ENCODE measurements at regions not wholly inside any gene's neighbourhood (a gene's known extent, or its start where the extent isn't known, plus 50 kb on each side); places are given as distances from the start of the nearest gene placed in this dataset.

- no peak for DNase-seq
Observed at GRCh38 chr20:21033817-21034216, 72.3 kb downstream of the LINC00237 start.

GRCh38 chr20:21031666-21032065 lies 74.5 kb downstream of the LINC00237 start:
- DNase-seq, result no peak

GRCh38 chr20:21029341-21029740 lies 76.8 kb downstream of the LINC00237 start:
- no peak for DNase-seq

GRCh38 chr20:21028921-21029320 lies 77.2 kb downstream of the LINC00237 start:
- DNase-seq, result no peak

- DNase-seq, result no peak
Observed at GRCh38 chr20:21028436-21028835, 77.7 kb downstream of the LINC00237 start.

DNA sequence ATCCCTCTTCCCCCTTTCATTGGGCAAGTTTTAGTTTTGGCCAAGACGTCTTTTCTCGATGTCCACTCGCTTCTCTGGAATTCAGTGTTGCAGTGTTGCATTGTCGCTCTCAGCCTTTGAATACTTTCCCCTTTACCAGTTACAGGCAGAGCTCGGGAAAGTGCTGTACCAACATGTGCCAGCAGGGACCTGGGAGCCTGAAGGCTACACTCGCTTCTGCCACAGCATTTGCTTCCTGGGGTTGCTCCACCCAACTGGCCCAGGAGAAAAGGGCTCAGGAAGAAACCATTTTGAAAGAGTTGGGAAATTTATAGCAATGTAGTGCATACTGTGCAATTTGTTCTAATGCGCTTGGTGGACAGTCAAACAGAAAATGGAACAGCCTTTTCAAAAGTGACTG lies 78.6 kb downstream of the LINC00237 start:
- DNase-seq, result no peak

- no peak for DNase-seq
Observed at GRCh38 chr20:21026951-21027350, 79.2 kb downstream of the LINC00237 start.

DNA sequence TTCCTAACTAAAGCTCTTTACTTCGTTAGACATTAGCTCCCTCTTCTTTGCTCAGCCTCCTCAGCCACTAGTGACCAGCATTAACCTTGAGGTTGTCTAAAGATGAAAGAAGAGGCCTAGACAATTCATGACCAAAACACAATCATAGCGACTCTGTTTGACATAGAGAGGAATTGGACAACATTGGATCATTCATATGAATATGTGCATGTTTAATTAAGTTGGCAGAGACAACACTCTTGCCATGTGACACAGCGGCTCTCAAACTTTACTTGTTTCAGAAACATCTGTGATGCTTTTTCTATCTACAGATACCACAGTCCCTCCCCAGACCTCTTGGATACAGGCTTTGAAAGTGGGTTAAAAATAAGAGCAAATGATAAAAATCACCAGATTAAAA lies 81.7 kb downstream of the LINC00237 start:
- no peak for DNase-seq

- no peak for DNase-seq
Observed at GRCh38 chr20:21022925-21023324, 83.2 kb downstream of the LINC00237 start.

DNA sequence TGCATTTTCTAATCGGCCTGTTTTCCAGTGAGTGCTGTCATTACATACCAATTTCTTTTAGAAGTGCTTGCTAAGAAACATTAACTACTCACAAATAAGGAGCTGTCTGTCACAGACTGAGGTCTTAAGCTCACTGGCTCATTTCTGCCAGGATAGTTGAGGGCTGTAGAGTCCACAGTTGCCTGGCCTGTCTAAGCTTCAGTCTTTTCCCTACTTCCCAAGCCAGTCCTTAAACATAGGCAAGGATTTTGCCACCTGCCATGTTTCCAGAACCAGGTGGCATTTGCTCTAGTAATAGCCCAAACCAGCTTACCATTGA lies 84.7 kb downstream of the LINC00237 start:
- DNase-seq, result no peak

- no peak for DNase-seq
Observed at GRCh38 chr20:21020659-21021471, 85.3 kb downstream of the LINC00237 start.

DNA sequence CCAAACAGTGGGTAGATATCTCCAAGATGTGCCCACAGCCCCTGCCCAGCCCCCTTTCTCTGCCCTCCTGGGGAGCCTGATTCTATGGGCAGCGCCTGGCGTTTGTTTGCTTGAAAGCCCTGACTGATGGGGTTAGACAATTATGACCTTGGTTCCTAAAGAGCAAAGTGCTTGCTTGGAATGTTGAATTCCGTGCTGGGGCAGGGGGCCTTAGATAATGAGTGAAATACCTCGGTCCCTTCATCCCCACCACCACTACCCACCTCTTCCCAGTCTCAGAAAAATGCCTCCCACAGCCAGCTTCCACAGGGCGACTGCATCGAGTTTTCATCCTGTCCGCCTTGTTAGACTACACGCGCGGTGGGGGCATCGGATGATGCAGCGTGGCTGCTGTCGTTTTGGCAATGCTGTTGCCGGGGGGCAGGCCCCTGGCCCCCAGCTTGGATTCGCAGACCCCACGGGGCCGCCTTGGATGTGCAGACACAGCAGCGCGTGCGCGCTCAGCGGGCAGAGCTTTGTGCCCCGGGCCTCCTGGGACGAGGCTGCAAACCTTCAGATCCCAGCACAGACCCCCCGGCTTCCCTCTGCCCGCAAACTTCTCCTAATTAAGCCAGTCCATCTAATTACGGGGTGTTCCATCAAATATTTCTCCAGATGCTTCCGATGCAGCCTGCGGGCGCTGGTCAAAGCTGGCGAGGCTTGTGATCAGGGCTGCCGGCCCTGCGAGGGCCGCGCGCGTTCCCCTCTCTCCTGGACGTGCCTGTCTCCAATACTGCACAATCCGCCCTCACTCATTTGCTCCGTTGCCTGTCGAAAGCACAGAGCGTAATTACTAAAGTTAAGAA lies 86.1 kb downstream of the LINC00237 start:
- no peak for DNase-seq

DNA sequence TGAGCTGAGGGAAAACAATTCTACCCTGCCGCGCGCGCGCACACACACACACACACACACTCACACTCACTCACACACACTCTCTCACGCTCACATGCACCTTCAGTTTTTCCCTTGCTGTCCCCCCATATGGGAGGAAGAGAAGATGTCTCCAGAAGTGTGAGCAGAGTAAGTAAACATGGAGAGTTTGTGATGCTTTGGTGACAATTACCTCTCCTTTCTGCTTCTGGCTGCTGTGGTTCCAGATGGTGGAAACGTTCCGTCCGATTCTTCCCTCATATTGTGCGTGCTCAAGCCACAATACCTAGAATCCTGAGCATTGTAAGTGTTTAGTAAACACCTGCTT lies 86.7 kb downstream of the LINC00237 start:
- no peak for DNase-seq

DNA sequence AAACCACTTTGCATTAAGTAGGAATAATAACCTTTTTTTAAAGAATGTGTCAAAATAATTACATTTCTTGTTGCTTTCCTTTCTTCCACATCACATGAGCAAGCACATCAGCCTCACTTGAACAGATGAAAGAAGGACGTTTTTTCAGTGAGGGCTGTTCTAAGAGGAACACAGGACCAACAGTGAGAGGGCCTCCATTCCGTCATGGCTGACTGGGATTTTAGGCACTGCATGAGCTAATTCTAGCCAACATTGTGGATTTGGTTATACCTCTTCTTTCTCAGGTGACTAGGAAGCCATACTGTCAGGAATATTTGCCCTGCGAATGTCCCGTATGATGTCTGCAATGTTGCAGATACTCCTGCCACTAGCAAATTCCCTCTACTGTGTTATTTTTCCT lies 87.6 kb downstream of the LINC00237 start:
- DNase-seq, result no peak

DNA sequence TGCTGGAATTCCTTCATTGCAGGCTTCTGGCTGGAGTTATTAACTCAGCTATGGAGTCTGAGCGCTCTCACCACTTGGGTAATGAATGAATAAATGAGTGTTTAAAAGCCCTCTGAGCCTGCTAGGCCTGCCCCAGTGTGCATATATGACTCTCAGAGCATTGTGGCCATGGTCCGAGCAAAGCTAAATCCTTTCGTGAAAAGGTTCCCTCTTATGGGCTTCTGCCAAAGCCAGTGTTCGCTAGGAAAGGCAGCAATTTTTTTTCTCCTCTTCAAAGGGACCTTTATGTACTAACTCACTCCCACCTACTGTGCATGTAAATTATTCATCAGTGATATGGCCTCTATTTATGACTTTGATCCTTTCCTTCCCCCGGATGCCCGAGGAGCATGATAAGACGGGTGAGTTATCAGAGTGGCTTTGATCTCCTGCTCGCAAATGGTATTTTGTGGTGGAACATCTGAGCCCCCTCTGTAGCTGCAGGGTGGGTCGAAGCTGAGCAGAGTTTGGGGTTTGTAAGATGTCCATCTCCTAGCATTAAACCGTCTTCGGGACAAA lies 88.6 kb downstream of the LINC00237 start:
- DNase-seq, result no peak

GRCh38 chr20:21016751-21017150 lies 89.4 kb downstream of the LINC00237 start:
- DNase-seq, result no peak

DNA sequence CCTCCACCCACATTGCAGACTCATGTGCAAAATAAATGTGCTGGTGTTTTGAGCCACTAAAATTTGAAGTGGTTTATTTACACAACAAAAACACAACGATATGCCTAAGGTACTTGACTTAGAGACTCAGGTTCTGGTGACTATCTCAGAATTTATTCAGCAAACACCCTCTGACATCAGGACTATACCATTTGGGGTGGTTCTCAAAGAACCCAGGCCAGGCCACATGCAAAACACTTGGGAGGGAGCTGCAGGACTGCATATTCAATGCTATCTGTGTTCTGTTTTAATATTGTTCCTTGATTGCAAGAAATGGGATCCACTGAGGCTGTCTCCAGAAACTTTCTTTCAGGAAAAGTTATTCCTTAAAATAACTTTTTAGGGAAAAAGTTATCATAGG lies 91.6 kb downstream of the LINC00237 start:
- no peak for DNase-seq

- DNase-seq, result no peak
Observed at GRCh38 chr20:21008951-21009350, 97.2 kb downstream of the LINC00237 start.

DNA sequence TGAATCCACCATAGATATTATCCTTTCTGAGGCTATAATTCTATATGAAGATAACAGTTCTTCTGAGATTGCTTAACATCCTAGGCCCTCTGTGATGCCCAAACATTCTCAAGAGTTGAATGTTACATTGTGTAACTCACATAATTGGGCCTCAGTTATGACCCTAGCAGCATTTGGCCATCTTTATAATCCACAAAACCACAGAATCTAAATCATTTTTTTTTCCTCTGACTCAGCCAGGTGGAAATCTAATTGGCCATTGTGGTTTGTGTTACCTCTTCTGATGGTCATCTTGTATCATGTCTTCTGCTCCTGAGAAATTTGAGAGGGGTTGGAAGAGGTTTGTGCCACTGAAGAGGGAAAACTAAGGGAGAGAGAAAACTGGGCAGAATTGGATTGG lies 99.5 kb downstream of the LINC00237 start:
- DNase-seq, result no peak

- DNase-seq, result no peak
Observed at GRCh38 chr20:21004386-21005076, 101.6 kb downstream of the LINC00237 start.

DNA sequence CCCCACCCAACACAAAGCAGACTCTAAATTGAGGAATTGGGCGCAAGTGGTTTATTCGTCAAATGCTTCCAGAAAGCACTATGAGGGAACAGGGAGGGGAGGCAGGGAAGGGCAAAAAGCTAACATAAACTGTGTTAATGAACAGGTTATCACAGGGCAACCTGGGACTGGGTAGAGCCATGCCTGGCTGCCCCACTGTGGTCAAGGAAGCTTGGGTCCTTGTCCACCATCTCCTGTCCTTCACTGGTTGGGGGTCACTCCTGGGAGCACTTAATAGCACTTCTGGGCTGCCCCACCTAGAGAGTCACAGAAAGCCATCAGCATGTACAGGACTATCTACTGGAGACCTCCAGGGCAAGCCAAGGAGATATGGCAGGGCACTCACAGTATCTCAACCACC lies 102.3 kb downstream of the LINC00237 start:
- DNase-seq, result no peak

GRCh38 chr20:21002486-21002885 lies 103.7 kb downstream of the LINC00237 start:
- DNase-seq, result no peak

DNA sequence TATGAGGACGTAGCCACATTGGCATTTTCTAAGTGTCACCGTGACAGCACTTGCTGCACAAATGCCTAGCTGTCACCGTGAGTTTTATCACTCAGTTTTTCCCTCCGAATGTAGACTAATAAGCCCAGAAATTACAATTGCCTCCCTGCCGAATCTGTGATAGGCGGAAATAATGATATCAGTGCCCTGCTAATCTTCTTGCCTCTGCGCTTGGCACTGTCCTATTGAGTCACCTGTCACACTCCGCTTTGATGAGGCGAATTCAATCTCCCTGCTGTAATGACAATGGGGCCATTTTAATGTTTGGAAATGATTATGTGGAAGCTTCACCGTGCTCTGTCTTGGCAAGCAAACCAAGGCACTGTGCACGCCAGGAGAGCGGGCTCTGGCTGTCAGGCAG lies 112.8 kb downstream of the LINC00237 start:
- DNase-seq, result no peak
